ENCODE measurements at regions not wholly inside any gene's neighbourhood (a gene's known extent, or its start where the extent isn't known, plus 50 kb on each side); places are given as distances from the start of the nearest gene placed in this dataset.

DNA sequence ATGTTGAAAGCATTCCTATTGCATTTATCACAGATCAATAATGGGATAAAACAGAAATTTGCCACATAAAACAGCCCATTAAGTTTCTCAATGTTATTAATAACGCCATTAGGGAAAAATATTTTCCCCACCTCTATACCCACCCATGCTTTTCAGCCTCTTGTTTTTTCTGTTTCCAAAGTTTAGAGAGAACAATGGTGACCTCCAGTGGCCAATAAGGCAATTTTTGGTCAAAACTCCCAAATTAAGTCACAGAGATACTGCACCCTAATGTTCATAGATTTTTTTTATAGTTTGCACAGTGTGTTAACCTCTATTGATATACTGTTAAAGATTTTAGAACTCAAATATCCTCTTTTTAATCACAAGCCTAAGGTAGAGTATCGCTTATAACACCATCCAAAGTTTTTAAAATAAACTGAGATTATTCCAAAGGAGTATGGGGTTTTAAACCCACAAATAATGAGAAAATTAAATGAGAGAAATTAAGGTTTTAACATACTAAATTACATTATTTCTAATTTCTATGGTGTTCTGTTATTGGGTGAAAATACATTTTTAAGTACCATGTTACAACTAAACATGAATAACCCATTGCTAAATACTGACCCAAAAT lies 184.7 kb upstream of the DCN start:
- Mint-ChIP-seq H3K36me3 (no peaks in the 10 kb centered on the region), H3K27ac (no peak overlapping the region)
- DNase-seq (ENCODE audit: low spot score in 2 of 2, unreplicated experiment in 2 of 2), result no peak

DNA sequence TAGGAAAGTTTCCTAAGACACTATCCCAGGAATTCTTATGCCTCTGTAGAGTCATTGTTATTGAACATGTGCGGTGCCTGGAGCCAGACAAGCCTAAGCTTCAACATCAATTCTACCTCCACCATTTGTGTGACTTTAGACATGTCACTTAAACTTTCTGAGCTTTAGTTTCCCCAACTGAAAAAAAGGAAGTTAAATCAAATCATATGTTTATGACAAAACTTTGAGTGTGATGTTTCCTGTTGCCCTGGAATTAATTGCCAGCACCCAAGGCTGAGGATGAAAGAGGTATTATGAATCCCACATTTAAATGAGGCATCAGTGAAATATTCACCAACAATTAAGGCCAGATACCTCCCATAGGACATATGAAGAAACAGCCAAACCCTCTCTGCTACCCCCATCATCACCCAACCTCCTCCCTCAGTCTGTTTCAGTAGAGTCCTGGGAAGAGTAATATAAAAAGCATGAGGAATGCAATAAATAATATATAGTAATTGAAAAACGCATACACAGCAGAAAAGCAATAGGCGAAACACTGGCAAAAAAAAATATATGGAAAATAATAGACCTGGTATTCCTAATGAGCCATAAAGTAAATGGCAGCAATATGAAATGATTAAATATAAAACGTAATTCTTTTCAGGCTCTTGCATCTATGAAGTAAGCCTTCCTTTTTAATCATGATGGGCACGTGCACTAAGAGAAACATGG lies 182.0 kb upstream of the DCN start:
- Mint-ChIP-seq H3K27ac (no peak overlapping the region), H3K9me3 (no peaks in the 10 kb centered on the region), H3K36me3 (no peaks in the 10 kb centered on the region), H3K4me1 (peaks cover 18% of the 10 kb centered on the region), H3K27me3 (ENCODE audit: low read depth) (no peaks in the 10 kb centered on the region), H3K4me3 (no peak overlapping the region)
- no peak for DNase-seq (ENCODE audit: low spot score in 2 of 2, unreplicated experiment in 2 of 2)
- TF ChIP-seq, protein P1, sequence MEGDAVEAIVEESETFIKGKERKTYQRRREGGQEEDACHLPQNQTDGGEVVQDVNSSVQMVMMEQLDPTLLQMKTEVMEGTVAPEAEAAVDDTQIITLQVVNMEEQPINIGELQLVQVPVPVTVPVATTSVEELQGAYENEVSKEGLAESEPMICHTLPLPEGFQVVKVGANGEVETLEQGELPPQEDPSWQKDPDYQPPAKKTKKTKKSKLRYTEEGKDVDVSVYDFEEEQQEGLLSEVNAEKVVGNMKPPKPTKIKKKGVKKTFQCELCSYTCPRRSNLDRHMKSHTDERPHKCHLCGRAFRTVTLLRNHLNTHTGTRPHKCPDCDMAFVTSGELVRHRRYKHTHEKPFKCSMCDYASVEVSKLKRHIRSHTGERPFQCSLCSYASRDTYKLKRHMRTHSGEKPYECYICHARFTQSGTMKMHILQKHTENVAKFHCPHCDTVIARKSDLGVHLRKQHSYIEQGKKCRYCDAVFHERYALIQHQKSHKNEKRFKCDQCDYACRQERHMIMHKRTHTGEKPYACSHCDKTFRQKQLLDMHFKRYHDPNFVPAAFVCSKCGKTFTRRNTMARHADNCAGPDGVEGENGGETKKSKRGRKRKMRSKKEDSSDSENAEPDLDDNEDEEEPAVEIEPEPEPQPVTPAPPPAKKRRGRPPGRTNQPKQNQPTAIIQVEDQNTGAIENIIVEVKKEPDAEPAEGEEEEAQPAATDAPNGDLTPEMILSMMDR (IDR thresholded peaks at IDR 0.05; ENCODE audit: unreplicated experiment), result no peak

More for the DNA sequence above, 184.7 kb upstream of the DCN start:
- TF ChIP-seq, protein P1 (IDR thresholded peaks at IDR 0.05; ENCODE audit: unreplicated experiment), result peak; percentile 65
- peaks cover 19% of the 10 kb centered on the region for H3K4me1 Mint-ChIP-seq
- H3K9me3 Mint-ChIP-seq, result no peaks in the 10 kb centered on the region
- H3K27me3 Mint-ChIP-seq (ENCODE audit: low read depth), result no peaks in the 10 kb centered on the region
- no peak overlapping the region for H3K4me3 Mint-ChIP-seq

DNA sequence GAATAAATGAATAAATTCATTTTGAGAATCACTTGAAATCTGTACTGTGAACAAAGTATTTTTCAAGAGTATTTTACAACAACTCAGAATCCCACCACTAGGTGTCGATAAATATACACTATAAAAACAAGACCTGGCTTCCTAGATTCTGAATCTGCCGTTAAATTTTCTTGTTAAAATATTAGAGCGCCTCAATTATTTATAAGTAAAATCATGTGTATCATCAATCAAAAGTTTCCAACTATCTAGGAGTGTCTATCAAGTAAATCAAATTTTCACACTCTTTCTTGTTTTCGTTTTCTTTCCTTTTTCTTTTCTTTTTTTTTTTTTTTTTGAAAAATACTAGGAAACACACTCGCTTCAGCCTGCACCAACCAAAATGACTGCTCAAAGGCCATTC lies 179.2 kb upstream of the DCN start:
- Mint-ChIP-seq H3K4me1 (peaks cover 14% of the 10 kb centered on the region), H3K27me3 (ENCODE audit: low read depth) (no peaks in the 10 kb centered on the region), H3K36me3 (no peaks in the 10 kb centered on the region), H3K27ac (no peak overlapping the region), H3K9me3 (peaks cover 3% of the 10 kb centered on the region), H3K4me3 (no peak overlapping the region)
- DNase-seq (ENCODE audit: low spot score in 2 of 2, unreplicated experiment in 2 of 2), result no peak
- TF ChIP-seq, protein P1 (IDR thresholded peaks at IDR 0.05; ENCODE audit: unreplicated experiment), result peak; percentile 91

DNA sequence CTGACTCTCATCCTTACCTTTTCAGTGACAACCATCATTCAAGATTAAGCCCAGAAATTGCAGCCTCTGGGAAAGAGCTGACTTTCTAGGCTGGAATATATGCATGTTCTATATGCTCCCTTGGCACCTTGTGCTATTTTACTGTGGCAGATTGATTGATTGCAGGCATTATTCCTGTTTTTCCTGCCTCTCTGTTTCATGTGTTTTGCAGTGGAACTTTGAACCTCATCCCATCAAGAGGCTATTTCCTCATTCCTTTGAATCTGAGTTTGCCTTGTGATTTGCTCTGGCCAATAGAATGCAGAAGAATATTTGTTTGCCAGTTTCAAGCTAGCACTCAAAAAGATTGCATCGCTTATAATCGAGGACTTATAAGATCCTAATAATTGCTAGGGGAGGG lies 174.8 kb upstream of the DCN start:
- H3K36me3 Mint-ChIP-seq, result no peaks in the 10 kb centered on the region
- H3K27ac Mint-ChIP-seq, result peak overlapping the region; percentile 86
- peaks cover 26% of the 10 kb centered on the region for H3K4me1 Mint-ChIP-seq
- DNase-seq (ENCODE audit: low spot score in 2 of 2, unreplicated experiment in 2 of 2), result no peak
- peaks cover 10% of the 10 kb centered on the region for H3K9me3 Mint-ChIP-seq
- TF ChIP-seq, protein P1 (IDR thresholded peaks at IDR 0.05; ENCODE audit: unreplicated experiment), result no peak
- H3K27me3 Mint-ChIP-seq (ENCODE audit: low read depth), result no peaks in the 10 kb centered on the region
- no peak overlapping the region for H3K4me3 Mint-ChIP-seq

DNA sequence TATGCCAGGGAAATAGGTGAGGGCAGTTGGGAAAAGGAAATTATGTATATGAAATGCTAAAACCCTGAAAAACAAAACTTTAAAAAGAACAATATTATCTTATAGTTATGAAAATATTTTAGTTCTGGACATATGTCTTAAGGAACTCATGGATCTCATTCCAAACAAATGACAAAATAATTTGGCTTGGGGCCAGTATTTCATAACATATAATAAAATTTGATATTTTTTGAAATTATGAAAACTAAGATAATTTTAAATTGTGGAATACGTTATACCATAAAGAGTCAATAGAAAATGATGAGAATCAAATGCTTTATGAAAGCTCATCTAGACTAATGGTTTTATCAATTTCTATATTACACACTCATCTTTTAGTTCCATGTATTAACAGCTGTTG lies 173.8 kb upstream of the DCN start:
- Mint-ChIP-seq H3K27me3 (ENCODE audit: low read depth) (no peaks in the 10 kb centered on the region), H3K9me3 (peaks cover 15% of the 10 kb centered on the region), H3K4me1 (peaks cover 22% of the 10 kb centered on the region), H3K36me3 (no peaks in the 10 kb centered on the region), H3K27ac (peak overlapping the region; percentile 86), H3K4me3 (no peak overlapping the region)
- DNase-seq (ENCODE audit: low spot score in 2 of 2, unreplicated experiment in 2 of 2), result no peak
- TF ChIP-seq, protein P1 (IDR thresholded peaks at IDR 0.05; ENCODE audit: unreplicated experiment), result no peak

Measured in mesothelial cell of epicardium (in vitro differentiated cells).